Neutrophil (primary cell): ENCODE measurements at regions not wholly inside any gene's neighbourhood (a gene's known extent, or its start where the extent isn't known, plus 50 kb on each side); places are given as distances from the start of the nearest gene placed in this dataset.

Experiments
- H3K27ac ChIP-seq: fragments of 200-600 bp; sonication (generic); 2 replicates; pipeline ENCODE4 v1.5.1; 2016; ENCODE audit warnings: mild to moderate bottlenecking, moderate library complexity
- H3K27me3 ChIP-seq: fragments of 200-600 bp; sonication (generic); 2 replicates; pipeline ENCODE4 v1.6.0; 2016; ENCODE audit warnings: mild to moderate bottlenecking
- H3K36me3 ChIP-seq: fragments of 200-600 bp; sonication (generic); 2 replicates; pipeline ENCODE4 v1.5.1; 2017
- H3K4me1 ChIP-seq, 2 experiments: fragments of 200-600 bp in 1 of 2; sonication (generic) in 1 of 2; 1 replicate in 1 of 2; 2 replicates in 1 of 2; pipeline versions ENCODE4 v1.5.1 to v1.6.1; 2013 to 2016; ENCODE audit warnings: low read depth in 1 of 2, low read length in 1 of 2, mild to moderate bottlenecking in 1 of 2, moderate library complexity in 1 of 2; ENCODE audit not compliant: control insufficient read depth in 1 of 2, insufficient read depth in 1 of 2
- H3K4me3 ChIP-seq, 2 experiments: fragments of 200-600 bp in 1 of 2; sonication (generic) in 1 of 2; 1 replicate in 1 of 2; 2 replicates in 1 of 2; pipeline ENCODE4 v1.5.1; 2013 to 2016; ENCODE audit warnings: low read depth in 1 of 2, low read length in 1 of 2, mild to moderate bottlenecking in 1 of 2, moderate library complexity in 1 of 2
- H3K9me3 ChIP-seq: fragments of 200-600 bp; sonication (generic); 2 replicates; pipeline ENCODE4 v1.5.1; 2016
- CTCF ChIP-seq: fragments of 200-600 bp; sonication (generic); IDR thresholded peaks from 2 replicates; pipeline ENCODE4 v1.5.1; 2016; ENCODE audit warnings: antibody characterized with exemption

GRCh38 chr2:42848265-42848664, 55.9 kb upstream of the HAAO start:
- H3K27me3 ChIP-seq = no peaks in the 10 kb centered on the region
- H3K4me1 ChIP-seq = no peaks in the 10 kb centered on the region
- no peaks in the 10 kb centered on the region for H3K9me3 ChIP-seq
- no peak overlapping the region for H3K4me3 ChIP-seq
- no peaks in the 10 kb centered on the region for H3K36me3 ChIP-seq
- no peak for TF ChIP-seq CTCF
- H3K27ac ChIP-seq = no peak overlapping the region

DNA sequence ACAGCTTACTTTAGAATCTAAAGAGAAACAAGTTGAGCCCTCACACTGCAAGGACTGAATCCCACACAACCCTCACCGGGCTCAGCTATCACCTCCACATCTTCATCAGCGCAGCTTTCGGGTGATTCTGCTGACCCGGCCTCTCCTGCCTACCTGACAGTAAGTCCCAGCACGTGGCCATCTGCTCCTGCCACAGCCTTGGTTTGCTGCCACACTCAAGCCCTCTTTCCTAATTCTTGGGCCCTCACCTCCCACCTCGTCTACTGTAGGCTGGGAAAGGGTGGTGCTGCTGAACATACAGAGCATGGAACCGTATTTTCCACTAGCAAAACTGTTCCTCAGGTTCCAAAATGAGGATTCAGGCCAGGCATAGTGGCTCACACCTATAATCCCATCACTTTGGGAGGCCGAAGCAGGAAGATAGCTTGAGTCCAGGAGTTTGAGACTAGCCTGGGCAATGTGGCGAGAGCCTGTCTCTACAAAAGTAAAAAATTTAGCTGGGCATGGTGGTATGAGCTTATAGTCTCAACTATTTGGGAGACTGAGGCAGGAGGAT, 55.3 kb upstream of the HAAO start:
- H3K27ac ChIP-seq = no peak overlapping the region
- H3K36me3 ChIP-seq = no peaks in the 10 kb centered on the region
- no peak overlapping the region for H3K4me3 ChIP-seq
- no peak for TF ChIP-seq CTCF
- no peaks in the 10 kb centered on the region for H3K4me1 ChIP-seq
- H3K9me3 ChIP-seq = no peaks in the 10 kb centered on the region
- no peaks in the 10 kb centered on the region for H3K27me3 ChIP-seq

GRCh38 chr2:42846932-42847595, 54.7 kb upstream of the HAAO start:
- H3K27ac ChIP-seq = no peak overlapping the region
- TF ChIP-seq CTCF = no peak
- no peaks in the 10 kb centered on the region for H3K4me1 ChIP-seq
- no peaks in the 10 kb centered on the region for H3K27me3 ChIP-seq
- H3K9me3 ChIP-seq = no peaks in the 10 kb centered on the region
- H3K4me3 ChIP-seq = no peak overlapping the region
- no peaks in the 10 kb centered on the region for H3K36me3 ChIP-seq

DNA sequence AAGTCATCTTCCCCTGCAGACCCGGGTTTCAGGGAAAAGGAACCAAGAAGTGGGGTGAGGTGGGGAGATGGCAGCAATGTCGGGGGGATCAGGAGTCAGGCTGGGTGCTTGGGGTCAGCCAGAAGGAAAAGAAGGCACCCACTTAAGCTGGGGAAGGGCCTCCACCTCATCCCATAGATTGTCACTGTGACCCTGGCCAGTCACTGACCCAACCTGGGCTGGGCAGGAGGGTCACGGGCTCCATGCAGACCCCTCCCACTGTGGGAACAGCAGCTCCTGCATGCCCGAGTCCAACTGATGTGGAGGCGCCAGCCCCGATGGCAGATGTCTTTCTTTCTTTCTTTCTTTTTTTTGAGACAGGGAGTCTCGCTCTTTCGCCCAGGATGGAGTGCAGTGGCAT, 53.6 kb upstream of the HAAO start:
- Histone ChIP-seq H3K4me3 (no peak overlapping the region), H3K36me3 (no peaks in the 10 kb centered on the region), H3K27ac (no peak overlapping the region), H3K27me3 (no peaks in the 10 kb centered on the region), H3K4me1 (no peaks in the 10 kb centered on the region), H3K9me3 (no peaks in the 10 kb centered on the region)
- no peak for TF ChIP-seq CTCF

GRCh38 chr2:42844901-42845821, 52.8 kb upstream of the HAAO start:
- Histone ChIP-seq H3K9me3 (no peaks in the 10 kb centered on the region), H3K27ac (no peak overlapping the region), H3K36me3 (no peaks in the 10 kb centered on the region), H3K4me1 (no peaks in the 10 kb centered on the region), H3K4me3 (no peak overlapping the region), H3K27me3 (no peaks in the 10 kb centered on the region)
- TF ChIP-seq CTCF = no peak
